ENCODE measurements at regions not wholly inside any gene's neighbourhood (a gene's known extent, or its start where the extent isn't known, plus 50 kb on each side); places are given as distances from the start of the nearest gene placed in this dataset.
A peak's percentile ranks its signal among the peaks of the same experiment; 100 is the strongest.
"Not testable (repeated sequence)": the region's sequence is repeated elsewhere in the genome, so short reads cannot be mapped to it uniquely, and the experiment has no call there.

GRCh38 chr2:136319651-136320050 lies 201.7 kb upstream of the CXCR4 start:
- DNase-seq = no peak

- DNase-seq = peak; percentile 12
These were observed 201.3 kb upstream of the CXCR4 start for GRCh38 chr2:136319237-136319636.

- DNase-seq = no peak
These were observed 196.3 kb upstream of the CXCR4 start for GRCh38 chr2:136314240-136314639.

GRCh38 chr2:136312568-136312967 lies 194.6 kb upstream of the CXCR4 start:
- DNase-seq = not testable (repeated sequence)

GRCh38 chr2:136310797-136311603 lies 193.1 kb upstream of the CXCR4 start:
- peak; percentile 23 for DNase-seq

- peak; percentile 25 for DNase-seq
These were observed 192.1 kb upstream of the CXCR4 start for GRCh38 chr2:136310005-136310495.

- no peak for DNase-seq
These were observed 190.7 kb upstream of the CXCR4 start for GRCh38 chr2:136308611-136309010.

GRCh38 chr2:136306836-136307235 lies 188.9 kb upstream of the CXCR4 start:
- no peak for DNase-seq

- peak; percentile 70 for DNase-seq
These were observed 187.7 kb upstream of the CXCR4 start for GRCh38 chr2:136305517-136306192.

GRCh38 chr2:136301006-136301405 lies 183.1 kb upstream of the CXCR4 start:
- DNase-seq = no peak

GRCh38 chr2:136298631-136299030 lies 180.7 kb upstream of the CXCR4 start:
- no peak for DNase-seq

- no peak for DNase-seq
These were observed 180.0 kb upstream of the CXCR4 start for GRCh38 chr2:136297994-136298393.

GRCh38 chr2:136297312-136297711 lies 179.4 kb upstream of the CXCR4 start:
- no peak for DNase-seq

- no peak for DNase-seq
These were observed 177.2 kb upstream of the CXCR4 start for GRCh38 chr2:136295168-136295567.

GRCh38 chr2:136291871-136292270 lies 173.9 kb upstream of the CXCR4 start:
- DNase-seq = no peak

- no peak for DNase-seq
These were observed 172.4 kb upstream of the CXCR4 start for GRCh38 chr2:136290326-136290725.

GRCh38 chr2:136288249-136288648 lies 170.3 kb upstream of the CXCR4 start:
- no peak for DNase-seq

- no peak for DNase-seq
These were observed 168.5 kb upstream of the CXCR4 start for GRCh38 chr2:136286423-136286822.

- DNase-seq = no peak
These were observed 166.5 kb upstream of the CXCR4 start for GRCh38 chr2:136284226-136285119.

- no peak for DNase-seq
These were observed 164.3 kb upstream of the CXCR4 start for GRCh38 chr2:136282251-136282650.

GRCh38 chr2:136281281-136282114 lies 163.5 kb upstream of the CXCR4 start:
- DNase-seq = peak; percentile 42

- DNase-seq = not testable (repeated sequence)
These were observed 148.4 kb upstream of the CXCR4 start for GRCh38 chr2:136266346-136266745.
